SHP77 (cell line): ENCODE measurements at regions not wholly inside any gene's neighbourhood (a gene's known extent, or its start where the extent isn't known, plus 50 kb on each side); places are given as distances from the start of the nearest gene placed in this dataset.
A peak's percentile ranks its signal among the peaks of the same experiment; 100 is the strongest.

Source experiments
- DNase-seq, 2 experiments: peaks; one replicate each; lab custom pipeline; 2025; lab: John Stamatoyannopoulos, UW

- DNase-seq: no peak
These were observed 439.6 kb downstream of the CDH8 start for GRCh38 chr16:61596655-61597054.

DNA sequence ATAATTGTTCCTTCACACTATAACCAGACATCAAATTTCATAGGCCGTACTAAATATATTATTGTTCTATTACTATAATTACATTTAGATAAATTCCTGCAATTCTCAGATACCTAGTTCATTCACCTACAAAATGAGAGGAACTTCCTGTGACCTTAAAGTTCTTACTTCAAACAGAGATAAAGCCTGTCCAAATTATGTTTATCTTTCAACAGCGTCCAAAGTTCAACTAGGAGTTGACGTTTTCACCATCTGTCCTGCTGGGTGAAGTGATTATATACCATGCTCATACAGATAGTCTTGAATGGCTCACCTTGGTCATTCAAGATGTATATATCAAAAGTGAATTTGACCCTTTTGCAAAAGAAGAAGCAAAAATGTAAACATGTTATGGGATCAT is 440.6 kb downstream of the CDH8 start:
- no peak for DNase-seq

DNA sequence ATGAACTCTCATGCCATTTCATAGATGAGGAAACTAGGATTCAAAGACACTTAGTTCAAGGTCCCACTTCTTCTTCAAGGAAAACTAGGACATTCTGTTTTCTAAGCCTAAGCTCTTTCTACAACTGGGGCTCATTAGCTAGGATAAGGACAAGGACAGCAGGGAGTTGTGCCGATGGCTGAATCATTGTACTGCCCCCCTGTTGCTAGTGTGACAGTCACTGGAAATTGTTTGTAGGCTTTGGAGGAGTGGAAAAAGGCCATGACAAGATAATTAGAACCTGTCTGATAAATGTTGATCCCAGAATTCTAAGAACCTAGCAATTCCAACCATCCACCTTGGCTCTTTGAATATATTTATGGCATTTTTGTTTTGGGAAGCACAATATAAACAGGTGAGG is 445.7 kb downstream of the CDH8 start:
- no peak for DNase-seq

- no peak for DNase-seq
These were observed 448.7 kb downstream of the CDH8 start for GRCh38 chr16:61587526-61587925.

- DNase-seq: peak in 1 of 2 experiments; percentile 4
These were observed 454.7 kb downstream of the CDH8 start for GRCh38 chr16:61581417-61582046.

DNA sequence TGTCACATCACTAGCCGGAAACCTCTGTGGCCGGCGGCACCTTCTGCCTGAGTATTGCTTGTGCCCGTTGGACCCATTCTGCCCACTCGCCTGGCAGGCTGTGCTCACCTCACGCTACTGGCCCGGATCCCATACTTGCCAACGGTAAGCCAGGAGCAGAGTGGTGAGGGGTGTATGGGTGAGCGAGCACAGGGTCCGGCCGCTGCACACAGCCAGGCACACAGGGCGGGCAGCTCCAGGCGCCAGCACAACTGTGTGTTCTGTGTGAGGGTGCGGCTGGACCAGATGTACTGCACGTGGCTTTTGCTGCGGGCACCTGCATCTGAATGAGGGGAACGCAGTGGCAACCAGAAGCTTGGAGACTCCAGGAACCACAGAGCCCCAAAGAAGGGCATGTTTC is 455.7 kb downstream of the CDH8 start:
- DNase-seq: no peak

GRCh38 chr16:61579195-61579594 is 457.0 kb downstream of the CDH8 start:
- no peak for DNase-seq

GRCh38 chr16:61576476-61576875 is 459.8 kb downstream of the CDH8 start:
- no peak for DNase-seq

DNA sequence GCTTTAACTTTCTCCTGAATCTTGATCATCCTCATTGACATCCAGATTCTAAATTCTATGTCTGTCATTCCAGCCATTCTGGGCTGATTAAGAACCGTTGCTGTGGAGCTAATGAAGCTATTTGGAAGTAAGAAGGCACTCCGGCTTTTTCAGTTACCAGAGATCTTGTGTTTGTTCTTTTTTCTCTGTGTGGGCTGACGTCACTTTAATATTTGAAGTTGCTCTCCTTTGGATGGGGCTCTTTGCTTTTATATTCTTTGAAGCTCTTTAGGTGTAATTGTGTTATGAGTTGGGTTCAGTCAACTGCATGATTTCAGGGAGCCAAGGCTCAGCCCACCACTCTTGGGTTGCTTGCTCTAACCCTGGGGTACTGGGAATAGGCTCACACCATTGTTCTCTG is 460.6 kb downstream of the CDH8 start:
- DNase-seq: no peak

GRCh38 chr16:61569028-61569427 is 467.2 kb downstream of the CDH8 start:
- DNase-seq: no peak

GRCh38 chr16:61564716-61565115 is 471.5 kb downstream of the CDH8 start:
- no peak for DNase-seq

DNA sequence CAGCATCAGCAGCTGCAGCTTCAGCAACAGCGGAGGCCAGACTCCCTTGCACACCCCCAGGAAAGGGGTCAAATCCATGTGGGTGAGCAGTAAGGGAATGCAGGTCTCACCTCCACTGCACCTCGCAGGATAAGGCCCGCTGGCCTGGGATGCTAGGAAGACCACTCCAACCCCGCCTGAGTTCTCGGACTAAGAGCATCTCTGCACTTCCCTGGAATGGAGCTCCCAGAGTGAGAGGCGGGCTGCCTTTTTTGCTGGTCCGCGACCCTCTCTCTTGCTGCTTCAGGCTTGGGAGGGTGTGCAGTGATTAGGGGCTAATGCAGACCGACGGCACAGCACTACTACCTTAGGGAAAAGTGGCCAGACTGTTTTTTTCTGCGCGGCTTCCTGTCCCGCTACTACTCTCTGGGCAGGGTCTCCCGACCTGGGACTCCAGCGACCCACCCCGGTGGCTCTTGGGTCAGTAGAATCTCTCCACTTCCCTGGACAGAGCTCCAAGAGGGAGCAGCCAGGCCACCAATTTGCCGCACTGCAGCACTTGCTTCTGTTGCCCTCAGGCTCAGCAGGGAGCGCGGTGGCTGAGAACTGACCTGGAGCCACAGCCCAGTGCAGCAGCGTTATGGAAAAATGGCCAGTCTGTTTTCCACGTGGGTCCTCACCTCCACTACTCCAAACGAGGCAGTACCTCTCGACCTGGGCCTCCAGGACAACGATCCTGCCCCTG is 480.4 kb downstream of the CDH8 start:
- DNase-seq: peak in 1 of 2 experiments; percentile 14

DNA sequence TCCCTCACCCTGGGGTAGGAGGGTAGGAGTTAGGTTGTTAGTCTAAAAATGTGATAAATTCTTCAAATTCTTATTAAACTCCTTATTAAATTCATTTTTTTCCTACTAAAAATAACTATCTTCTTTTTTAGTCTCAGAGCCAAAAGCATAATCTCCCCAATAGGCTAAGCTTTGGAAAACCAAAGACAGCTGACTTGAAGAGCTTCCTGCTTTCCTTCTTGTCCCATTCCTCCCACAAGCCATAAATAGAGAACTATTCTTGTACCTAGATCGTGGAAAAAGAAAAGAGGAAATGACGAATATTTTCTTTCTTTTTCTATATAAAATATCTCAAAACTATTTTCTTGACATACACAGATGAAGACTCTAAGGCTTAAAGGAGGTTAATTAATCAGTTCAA is 486.9 kb downstream of the CDH8 start:
- DNase-seq: no peak

DNA sequence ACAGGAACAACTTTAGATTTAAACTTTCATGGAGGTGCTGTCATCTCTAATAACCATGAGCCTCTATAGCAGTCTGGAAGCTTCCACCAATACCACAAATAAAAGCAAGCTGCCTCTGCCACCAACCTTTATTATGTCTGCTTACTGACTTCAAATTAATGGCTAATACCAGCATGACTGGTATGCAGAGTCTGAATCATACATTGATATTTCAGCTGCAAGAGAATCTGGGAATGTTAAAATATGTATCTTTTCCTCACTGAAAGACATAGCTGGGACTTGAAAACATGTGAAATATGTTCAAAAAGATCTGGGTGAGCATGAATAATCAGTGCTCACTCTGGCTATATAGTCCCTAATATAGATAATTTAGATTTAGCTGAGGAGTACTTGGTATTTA is 488.6 kb downstream of the CDH8 start:
- no peak for DNase-seq

DNA sequence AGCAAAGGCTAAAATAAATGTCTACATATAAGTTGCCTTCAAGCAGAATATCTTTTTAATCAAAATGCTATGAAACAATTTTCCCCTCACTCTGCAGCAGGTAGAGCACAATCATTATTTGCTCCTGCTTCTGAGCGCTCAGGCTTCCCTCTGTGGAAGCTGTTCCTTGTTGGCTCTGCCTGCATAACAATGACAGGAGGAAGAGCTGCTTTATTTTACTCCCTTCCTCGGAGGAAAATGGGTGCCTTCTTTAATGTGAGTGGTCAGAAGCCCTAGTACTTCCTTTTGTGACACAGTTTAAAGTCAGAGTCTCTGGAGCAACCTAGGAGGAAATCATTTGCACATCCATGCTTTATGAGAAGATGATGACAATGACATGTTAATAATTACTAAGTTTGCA is 492.1 kb downstream of the CDH8 start:
- DNase-seq: no peak

DNA sequence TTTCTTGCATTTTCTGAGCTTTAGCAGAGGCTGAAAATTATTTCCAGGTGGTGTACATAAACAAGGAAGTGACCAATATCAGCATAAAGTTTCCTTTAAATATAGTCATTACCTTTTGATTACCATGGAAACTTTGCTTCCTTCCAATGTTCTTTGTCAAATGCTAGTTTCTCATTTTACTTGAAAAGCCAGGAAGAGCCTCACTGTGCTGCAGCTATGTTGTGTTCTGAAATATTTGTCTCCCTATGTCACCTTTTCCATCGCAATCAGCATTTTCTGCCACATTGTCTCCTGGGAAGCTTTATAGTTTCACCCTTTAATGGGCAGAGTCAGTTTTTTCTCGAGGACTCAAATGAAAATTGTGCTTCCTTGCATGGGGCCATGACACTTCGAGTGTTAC is 496.0 kb downstream of the CDH8 start:
- DNase-seq: no peak

- DNase-seq: no peak
These were observed 505.5 kb downstream of the CDH8 start for GRCh38 chr16:61530697-61531096.

- no peak for DNase-seq
These were observed 535.4 kb downstream of the CDH8 start for GRCh38 chr16:61500851-61501250.

DNA sequence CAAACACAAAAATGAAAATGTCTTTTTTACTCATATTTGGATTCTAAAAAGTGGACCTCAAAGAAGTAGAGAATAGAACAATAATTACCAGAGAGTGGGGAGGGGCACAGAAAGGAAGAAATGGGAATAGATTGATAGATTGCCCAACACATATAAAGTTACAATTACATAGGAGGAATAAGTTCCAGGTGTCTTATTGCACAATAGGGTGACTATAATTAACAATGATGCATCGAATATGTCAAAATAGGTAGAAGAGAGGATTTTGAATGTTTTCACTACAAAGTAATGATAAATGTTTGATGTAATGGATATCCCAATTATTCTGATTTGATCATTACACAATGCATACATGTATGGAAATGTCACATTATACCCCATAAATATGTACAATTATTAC is 556.0 kb downstream of the CDH8 start:
- DNase-seq: no peak

- no peak for DNase-seq
These were observed 564.5 kb downstream of the CDH8 start for GRCh38 chr16:61471737-61472136.

DNA sequence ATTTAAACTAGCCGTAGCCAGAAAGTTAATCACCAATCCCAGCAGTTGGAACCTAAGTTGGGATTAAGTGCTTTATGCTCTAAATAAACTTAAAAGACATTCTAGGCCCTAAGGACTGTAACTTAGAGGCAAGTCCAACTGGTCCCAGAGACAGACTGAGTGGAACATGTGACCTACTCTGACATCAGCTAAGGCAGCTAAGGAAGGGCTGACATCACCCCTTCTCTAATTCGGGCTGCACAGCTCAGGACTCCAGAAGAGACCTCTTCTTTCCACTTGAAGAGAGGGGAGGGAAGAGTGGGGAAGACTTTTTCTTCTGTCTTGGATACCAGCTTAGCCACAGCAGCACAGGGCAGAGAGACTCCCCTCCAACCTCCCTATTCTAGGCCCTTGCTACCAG is 565.2 kb downstream of the CDH8 start:
- no peak for DNase-seq

- DNase-seq: no peak
These were observed 571.0 kb downstream of the CDH8 start for GRCh38 chr16:61465285-61465684.

DNA sequence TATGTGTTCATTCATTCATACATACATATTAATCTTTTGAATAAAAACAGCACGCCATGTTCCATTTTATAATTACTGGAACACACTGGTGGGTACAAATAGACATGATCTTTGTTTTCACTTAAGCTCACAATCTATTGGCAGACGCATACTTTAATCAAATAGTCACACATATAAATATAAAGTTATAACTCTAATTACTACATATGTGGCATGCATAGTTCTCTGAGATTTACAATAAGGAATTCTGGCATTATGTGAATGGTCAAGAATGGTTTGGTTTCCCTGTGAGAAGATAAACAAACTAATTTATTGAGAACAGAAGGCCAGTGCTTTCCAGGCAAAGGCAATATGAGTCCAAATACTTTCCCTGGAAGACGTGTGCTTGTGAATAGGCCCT is 576.2 kb downstream of the CDH8 start:
- no peak for DNase-seq

- no peak for DNase-seq
These were observed 600.9 kb downstream of the CDH8 start for GRCh38 chr16:61435346-61435745.
